ENCODE measurements at regions not wholly inside any gene's neighbourhood (a gene's known extent, or its start where the extent isn't known, plus 50 kb on each side); places are given as distances from the start of the nearest gene placed in this dataset.

GRCh38 chr6:25058441-25058840 lies 122.7 kb upstream of the RIPOR2 start:
- H2BK12ac ChIP-seq (ENCODE audit: insufficient read length, low read depth, low read length): no peak overlapping the region
- no peak overlapping the region for H3K27ac ChIP-seq (ENCODE audit: insufficient read length, low read depth, low read length)
- WGBS (ENCODE audit: extremely low coverage, insufficient read length, low lambda C conversion rate): no CpG with 5 or more reads among the region's 5 CpGs
- H3T11ph ChIP-seq (ENCODE audit: low read length): no peak overlapping the region
- DNase-seq: no peak
- H3K27me3 ChIP-seq (ENCODE audit: insufficient read depth, low read length): no peaks in the 10 kb centered on the region
- no peak for TF ChIP-seq CTCF (conservative IDR thresholded peaks at IDR 0.05)
- Mint-ChIP-seq H3K36me3 (ENCODE audit: insufficient read depth in 1 of 3, low read depth in 3 of 3) (peaks cover 2 to 11% (median 9%) of the 10 kb centered on the region in 3 experiments; a peak in 5 of 7 replicates), H3K27ac (0 out of 7 replicates have a peak overlapping the region, but pooled peaks of 1 of the 3 experiments have one; percentile 52), H3K9me3 (peaks cover 9 to 14% of the 10 kb centered on the region in 2 experiments; a peak in 4 of 5 replicates), H3K4me3 (no peak overlapping the region), H3K27me3 (ENCODE audit: low read depth) (peaks cover 2% of the 10 kb centered on the region; the same call in 1 of the 2 replicates), H3K4me1 (peaks cover 25 to 27% of the 10 kb centered on the region in 2 experiments)
- H3K79me2 ChIP-seq (ENCODE audit: insufficient read depth, low read length): no peaks in the 10 kb centered on the region
- H4K91ac ChIP-seq (ENCODE audit: insufficient read length, low read depth, low read length): no peak overlapping the region
- no peak overlapping the region for H2BK5ac ChIP-seq (ENCODE audit: insufficient read length, low read length)
- no peak overlapping the region for H3K14ac ChIP-seq (ENCODE audit: insufficient read depth, low read length)
- H3K4ac ChIP-seq (ENCODE audit: low read depth, low read length): no peak overlapping the region
- H3K4me1 ChIP-seq (ENCODE audit: insufficient read depth, low read length): peaks cover 2% of the 10 kb centered on the region; the same call in 1 of the 2 replicates
- H3K79me1 ChIP-seq (ENCODE audit: insufficient read depth, low read depth, low read length, poor library complexity, severe bottlenecking): no peaks in the 10 kb centered on the region
- no peak overlapping the region for H3K18ac ChIP-seq (ENCODE audit: insufficient read length, low read depth, low read length)
- H2BK120ac ChIP-seq (ENCODE audit: low read depth, low read length, poor library complexity, severe bottlenecking): no peak overlapping the region
- H2AK5ac ChIP-seq (ENCODE audit: insufficient read length, low read length): no peak overlapping the region
- H3K56ac ChIP-seq (ENCODE audit: insufficient read length, low read depth, low read length): no peak overlapping the region
- no peak overlapping the region for H2BK15ac ChIP-seq (ENCODE audit: low read depth, low read length)
- H3K9ac ChIP-seq (ENCODE audit: extremely low read depth, insufficient read length, low read length): no peak overlapping the region
- H3K4me2 ChIP-seq (ENCODE audit: insufficient read depth, insufficient read length, low read length): no peak overlapping the region
- no peaks in the 10 kb centered on the region for H3K23me2 ChIP-seq (ENCODE audit: insufficient read length, low read depth, low read length, poor library complexity, severe bottlenecking)
- no peaks in the 10 kb centered on the region for H4K20me1 ChIP-seq (ENCODE audit: control insufficient read depth, insufficient read depth, insufficient read length)
- no peak overlapping the region for H4K5ac ChIP-seq (ENCODE audit: insufficient read length, low read depth, low read length)
- no peak overlapping the region for H2BK20ac ChIP-seq (ENCODE audit: low read depth, low read length, poor library complexity, severe bottlenecking)
- no peak overlapping the region for H4K8ac ChIP-seq (replicated peaks; ENCODE audit: insufficient read length, low read depth, low read length)
- H3K9me3 ChIP-seq (ENCODE audit: control insufficient read depth, low read depth, low read length): no peaks in the 10 kb centered on the region
- H3K23ac ChIP-seq (ENCODE audit: insufficient read length, low read depth, low read length): no peak overlapping the region
- no peak overlapping the region for H2AFZ ChIP-seq (ENCODE audit: low read length)

Measured in H9 (cell line).